NB4 (cell line): ENCODE measurements at regions not wholly inside any gene's neighbourhood (a gene's known extent, or its start where the extent isn't known, plus 50 kb on each side); places are given as distances from the start of the nearest gene placed in this dataset.

ENCODE experiments used
- DNase-seq: peaks from one replicate; pipeline ENCODE4 v3.0.0; 2010; ENCODE audit warnings: low read depth
- H3K4me3 ChIP-seq: one replicate; pipeline ENCODE4 v1.5.1; 2011; ENCODE audit warnings: mild to moderate bottlenecking, low read depth, low read length, moderate library complexity
- CTCF ChIP-seq: IDR thresholded peaks from one replicate; pipeline ENCODE4 v1.5.1; 2012; ENCODE audit warnings: low read depth, low read length
- MAX ChIP-seq: IDR thresholded peaks from 2 replicates; pipeline ENCODE4 v1.6.1; 2011; ENCODE audit warnings: low read depth, low read length
- MYC ChIP-seq: IDR thresholded peaks from 2 replicates; pipeline ENCODE4 v1.6.1; 2011; ENCODE audit warnings: low read depth, low read length
- POLR2A ChIP-seq: IDR thresholded peaks from 2 replicates; pipeline ENCODE4 v1.6.1; 2011; ENCODE audit warnings: mild to moderate bottlenecking; ENCODE audit not compliant: insufficient read length; ENCODE audit errors: extremely low read depth

- no peak for DNase-seq
- no peak for TF ChIP-seq CTCF
- no peak for TF ChIP-seq POLR2A
- no peak for TF ChIP-seq MYC
- TF ChIP-seq MAX = no peak
- no peak overlapping the region for H3K4me3 ChIP-seq
Measured at GRCh38 chr6:98343797-98344196, 490.6 kb upstream of the POU3F2 start.

- H3K4me3 ChIP-seq = no peak overlapping the region
- TF ChIP-seq MAX (no peak), MYC (no peak), POLR2A (no peak), CTCF (no peak)
- DNase-seq = no peak
Measured at GRCh38 chr6:98352348-98352747, 482.0 kb upstream of the POU3F2 start.

GRCh38 chr6:98358173-98358572 lies 476.2 kb upstream of the POU3F2 start:
- TF ChIP-seq MYC (no peak), CTCF (no peak), MAX (no peak), POLR2A (no peak)
- no peak overlapping the region for H3K4me3 ChIP-seq
- no peak for DNase-seq

- TF ChIP-seq CTCF = no peak
- TF ChIP-seq POLR2A = no peak
Measured at GRCh38 chr6:98366371-98366770, 468.0 kb upstream of the POU3F2 start.

GRCh38 chr6:98380589-98380988 lies 453.8 kb upstream of the POU3F2 start:
- DNase-seq = no peak
- TF ChIP-seq CTCF = no peak
- TF ChIP-seq MAX = no peak
- TF ChIP-seq MYC = no peak
- TF ChIP-seq POLR2A = no peak
- no peak overlapping the region for H3K4me3 ChIP-seq

More at GRCh38 chr6:98366371-98366770, 468.0 kb upstream of the POU3F2 start:
- H3K4me3 ChIP-seq = no peak overlapping the region
- no peak for DNase-seq

- DNase-seq = no peak
- H3K4me3 ChIP-seq = no peak overlapping the region
- TF ChIP-seq POLR2A (no peak), MYC (no peak), MAX (no peak)
Measured at GRCh38 chr6:98382246-98382645, 452.1 kb upstream of the POU3F2 start.

GRCh38 chr6:98384334-98384733 lies 450.0 kb upstream of the POU3F2 start:
- TF ChIP-seq MYC = no peak
- no peak for TF ChIP-seq CTCF
- TF ChIP-seq POLR2A = no peak
- TF ChIP-seq MAX = no peak
- no peak for DNase-seq
- H3K4me3 ChIP-seq = no peak overlapping the region
